Glomerular endothelial cell (primary cell): ENCODE measurements at regions not wholly inside any gene's neighbourhood (a gene's known extent, or its start where the extent isn't known, plus 50 kb on each side); places are given as distances from the start of the nearest gene placed in this dataset.
"Not testable (repeated sequence)": the region's sequence is repeated elsewhere in the genome, so short reads cannot be mapped to it uniquely, and the experiment has no call there.

ENCODE experiments used
- DNase-seq: peaks from one replicate; pipeline ENCODE4 v3.0.0-alpha.2; 2011; ENCODE audit warnings: low read depth, low spot score; ENCODE audit errors: extremely low read depth

DNA sequence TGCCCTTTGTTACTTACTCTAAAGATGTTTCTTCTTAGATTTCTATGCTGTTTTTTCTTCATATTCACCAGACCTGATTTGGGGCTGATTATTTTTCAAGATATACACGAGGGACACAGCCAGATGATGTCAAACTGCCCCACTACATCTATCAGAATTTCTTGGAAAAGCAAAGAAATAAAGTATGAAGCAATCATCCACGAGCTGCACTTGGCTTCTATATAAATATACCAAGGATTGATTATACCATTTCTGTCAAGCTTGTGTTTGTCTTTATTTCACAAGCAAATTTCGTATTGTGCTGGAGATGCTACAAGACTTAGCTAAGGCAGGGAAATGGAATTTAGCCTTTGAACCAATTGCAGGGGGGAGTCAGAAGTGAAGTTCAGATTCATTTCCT is 715.1 kb upstream of the NR2F2 start:
- no peak for DNase-seq

DNA sequence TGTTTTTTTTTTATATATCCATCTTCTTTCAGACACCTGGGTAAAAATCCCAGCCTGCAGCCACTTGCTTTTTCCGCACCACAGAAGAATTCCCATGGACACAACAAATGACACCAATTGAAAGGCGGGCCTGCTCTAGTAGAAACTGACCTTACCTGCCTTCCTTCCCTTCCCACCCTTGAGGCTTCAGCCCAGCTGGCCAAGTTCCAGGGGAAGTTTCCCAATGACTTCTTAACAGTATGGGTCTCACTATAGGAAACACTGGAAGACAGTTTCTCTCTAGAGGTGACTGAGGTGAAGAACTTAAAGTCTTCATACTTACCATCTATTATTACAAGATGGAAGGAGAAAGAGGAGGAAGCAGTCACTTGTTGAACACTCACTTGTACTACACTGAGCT is 714.2 kb upstream of the NR2F2 start:
- no peak for DNase-seq

DNA sequence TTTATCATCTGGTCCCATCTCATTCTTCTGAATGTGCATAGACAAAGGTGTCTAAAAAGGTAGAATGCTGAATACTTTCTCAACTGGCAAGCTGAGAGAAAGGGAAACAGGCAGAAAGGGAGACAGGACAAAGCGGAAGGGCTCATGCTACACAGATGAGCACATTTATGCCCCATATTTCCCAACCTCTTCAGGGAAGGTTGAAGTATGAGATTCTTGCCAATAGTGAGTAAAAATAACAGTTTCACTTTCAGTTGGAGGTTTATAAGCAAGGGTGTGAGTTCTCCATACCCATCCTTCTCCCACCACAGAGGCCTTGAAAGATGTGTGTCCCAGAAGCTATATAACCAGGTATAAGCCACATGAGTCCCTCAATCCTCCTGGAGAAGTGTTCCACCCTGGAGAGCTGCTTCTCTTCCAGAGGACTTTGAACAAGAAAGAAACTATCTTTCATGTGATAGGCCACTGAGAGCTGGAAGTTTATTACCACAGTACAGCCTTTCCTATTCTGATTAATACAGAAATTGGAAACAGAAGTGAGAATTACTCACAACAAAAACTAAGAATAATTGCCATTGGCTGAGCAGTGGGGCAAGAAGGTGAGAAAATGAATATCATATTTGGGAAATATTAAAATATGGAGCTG is 709.4 kb upstream of the NR2F2 start:
- no peak for DNase-seq

DNA sequence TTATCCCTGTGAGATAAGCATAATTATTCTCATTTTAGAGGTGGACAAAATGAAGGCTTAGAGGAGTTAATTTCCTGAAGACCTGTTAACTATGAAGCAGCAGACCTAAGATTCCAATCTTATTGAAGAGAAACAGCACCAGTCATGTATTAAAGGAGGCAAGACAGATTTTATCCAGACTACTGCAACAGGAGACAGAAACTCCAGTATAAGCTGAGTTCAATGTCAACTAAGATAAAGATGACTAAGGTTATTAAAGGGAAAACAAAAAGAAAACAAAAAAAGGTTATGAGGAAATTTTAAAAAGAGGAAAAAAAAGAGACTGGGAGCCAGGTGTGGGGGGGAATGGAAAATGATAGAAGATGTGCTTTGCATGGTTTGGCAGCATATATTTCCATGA is 707.7 kb upstream of the NR2F2 start:
- DNase-seq, result no peak

DNA sequence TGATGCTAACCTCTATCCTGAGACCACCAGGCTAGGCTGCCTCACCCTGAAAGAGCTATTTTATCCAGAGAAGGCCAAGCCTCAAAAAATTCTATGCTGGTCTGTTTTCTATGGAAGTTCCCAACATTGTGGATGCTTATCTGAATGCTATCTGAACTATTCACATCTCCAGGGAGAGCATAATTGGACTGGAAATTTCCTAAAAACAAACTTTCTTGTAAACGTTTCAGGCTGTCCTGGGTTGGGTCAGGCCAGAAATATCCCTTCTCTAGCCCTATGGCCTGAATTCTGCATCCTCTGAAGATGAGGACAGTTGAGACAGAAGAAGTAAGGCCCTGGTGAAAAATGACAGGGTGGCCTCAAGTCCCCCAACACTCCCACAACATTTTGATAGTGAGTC is 706.4 kb upstream of the NR2F2 start:
- no peak for DNase-seq

DNA sequence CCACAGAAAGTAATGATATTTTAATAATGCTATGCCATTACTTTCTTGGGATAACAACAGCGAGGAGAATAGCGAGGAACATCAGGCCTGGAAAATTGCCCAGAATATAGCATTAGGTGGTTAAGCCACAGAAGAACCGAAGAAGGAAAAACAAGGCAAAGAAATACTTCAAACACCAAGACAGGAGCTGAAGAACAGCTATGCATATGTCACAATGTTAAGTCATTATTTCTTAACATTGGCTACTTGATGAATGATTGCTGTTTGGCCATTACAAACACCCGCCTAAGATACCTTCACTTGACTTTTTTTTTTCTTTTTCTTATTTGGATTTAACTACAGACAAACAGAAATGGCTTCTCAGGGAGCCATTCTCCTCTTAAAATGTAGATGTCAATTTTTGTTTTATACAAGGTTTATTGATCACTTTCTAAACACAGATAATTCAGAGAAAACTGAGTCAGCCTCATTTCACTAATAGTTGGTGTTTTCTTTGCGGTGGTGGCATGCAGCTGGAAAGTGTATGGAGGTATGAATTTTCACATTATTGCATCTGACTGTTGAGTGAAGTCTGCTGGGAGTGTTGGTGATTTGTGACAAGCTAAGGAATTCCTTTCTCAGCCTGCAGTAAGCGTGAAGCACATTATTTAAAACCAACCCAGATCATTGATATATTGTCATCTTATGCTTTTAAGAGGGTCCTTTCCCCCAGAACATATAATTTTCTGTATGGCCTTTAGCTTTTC is 705.7 kb upstream of the NR2F2 start:
- no peak for DNase-seq

DNA sequence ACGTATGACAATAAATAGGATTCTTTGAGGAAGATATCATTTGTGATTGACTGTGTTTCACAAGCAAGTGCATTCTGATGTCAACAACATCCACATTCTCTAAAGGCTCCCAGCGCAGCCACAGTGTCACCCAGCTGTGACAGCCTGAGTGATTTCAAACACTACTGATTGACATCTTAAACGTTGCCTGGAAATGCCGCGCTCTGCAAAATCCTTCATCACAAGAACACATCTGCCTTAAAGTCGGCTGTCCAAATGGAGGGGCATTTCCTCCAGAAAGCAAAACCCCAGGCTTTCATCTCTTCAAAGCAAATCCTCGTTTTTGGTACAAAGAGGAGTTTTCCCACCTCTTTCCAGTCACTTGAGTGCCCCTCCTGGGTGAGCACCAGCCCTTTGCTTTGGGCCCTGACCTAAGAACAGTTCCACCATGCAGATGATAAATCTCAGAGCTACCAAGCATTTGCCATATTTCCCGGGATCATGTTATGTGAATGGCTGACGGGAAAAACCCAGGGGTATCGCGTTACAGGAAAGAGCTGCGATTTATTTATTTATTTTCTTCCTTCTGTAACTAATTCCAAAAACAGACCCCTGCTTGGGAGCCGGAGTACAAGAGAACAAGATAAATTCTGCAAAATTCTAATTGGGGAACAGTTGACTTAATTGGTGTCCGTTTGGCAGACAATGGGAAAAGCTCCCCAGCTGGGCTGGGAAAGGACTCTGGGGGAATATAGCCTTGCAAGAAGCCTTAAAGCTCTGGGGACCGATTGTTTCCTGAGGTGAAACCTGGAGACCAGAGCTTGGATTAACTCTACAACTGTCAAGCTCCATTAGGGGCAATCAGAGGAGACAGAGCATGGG is 703.8 kb upstream of the NR2F2 start:
- no peak for DNase-seq

DNA sequence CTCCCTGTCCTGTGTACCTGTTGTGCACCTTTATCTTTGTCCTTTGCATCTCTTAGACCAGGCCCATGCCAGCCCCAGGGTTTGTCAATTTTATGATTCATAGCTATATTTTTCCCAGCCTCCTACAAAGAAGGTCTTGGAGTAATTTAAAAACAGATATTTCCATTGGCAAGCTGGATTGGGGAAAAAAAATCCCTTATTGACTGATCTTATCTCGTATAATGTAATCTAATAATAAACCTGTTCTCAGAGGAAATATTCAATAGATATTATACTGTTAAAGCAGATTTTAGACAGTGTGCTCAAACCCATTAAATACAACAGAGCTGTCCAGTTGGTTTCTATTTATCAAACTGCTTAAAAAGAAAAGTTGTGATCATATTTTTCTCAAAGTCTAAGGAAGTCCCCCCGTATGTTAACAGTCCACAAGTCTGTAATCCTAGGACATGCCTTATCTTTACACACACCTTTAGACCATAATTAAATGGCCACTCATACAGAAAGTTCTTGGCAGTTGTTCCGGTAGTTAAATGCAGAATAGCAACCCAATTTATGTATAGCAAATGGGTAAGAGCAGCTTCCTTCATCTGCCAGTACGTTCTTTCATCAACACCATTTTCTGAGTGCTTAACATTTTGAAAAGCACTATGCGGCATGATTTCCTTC is 700.9 kb upstream of the NR2F2 start:
- DNase-seq, result no peak

DNA sequence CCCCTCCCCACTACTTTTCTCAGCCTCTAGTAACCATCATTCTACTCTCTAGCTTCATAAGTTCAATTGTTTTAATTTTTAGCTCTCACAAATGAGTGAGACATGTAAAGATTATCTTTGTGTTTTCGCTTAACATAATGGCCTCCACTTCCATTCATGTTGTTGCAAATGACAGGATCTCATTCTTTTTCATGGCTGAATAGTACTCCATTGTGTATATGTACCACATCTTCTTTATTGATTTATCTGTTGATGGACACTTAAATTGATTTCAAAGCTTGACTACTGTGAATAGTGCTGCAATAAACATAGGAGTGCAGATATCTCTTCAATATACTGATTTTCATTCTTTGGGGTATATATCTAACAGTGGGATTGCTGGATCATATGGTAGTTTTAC is 699.8 kb upstream of the NR2F2 start:
- no peak for DNase-seq

DNA sequence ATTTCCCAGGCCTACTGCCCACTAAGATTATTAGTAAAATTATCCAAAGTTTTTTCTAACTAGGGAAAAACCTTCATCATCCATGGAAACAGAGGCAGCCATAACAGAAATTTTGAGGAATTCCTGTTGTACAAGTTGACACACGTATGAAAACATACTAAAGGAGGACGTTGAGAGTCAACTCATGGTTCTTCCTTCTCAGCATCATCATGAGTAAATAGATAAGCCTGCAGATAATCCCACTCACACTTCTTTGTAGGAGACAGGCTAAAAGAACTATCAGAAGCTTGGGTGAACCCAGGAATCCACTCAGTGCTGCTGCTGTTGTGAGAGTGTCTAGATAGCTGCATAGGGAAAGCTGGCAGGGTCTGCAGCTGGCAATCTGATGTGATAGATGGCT is 694.8 kb upstream of the NR2F2 start:
- DNase-seq, result no peak

DNA sequence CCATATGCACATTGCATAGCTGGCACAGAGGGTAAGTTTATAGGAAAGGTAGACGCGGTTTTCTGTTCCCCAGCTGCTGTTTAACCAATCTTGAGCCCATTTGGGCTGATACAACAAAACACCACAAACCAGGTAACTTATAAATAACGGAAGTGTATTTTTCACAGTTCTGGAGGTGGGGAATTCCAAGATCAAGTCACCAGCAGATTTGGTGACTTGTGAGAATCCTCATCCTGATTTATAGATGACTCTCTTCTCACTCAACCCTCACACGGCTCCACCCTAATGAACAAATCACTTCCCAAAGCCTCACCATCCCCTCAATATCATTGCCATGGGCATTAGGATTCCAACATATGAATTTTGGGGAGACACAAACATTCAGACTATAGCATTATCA is 694.4 kb upstream of the NR2F2 start:
- no peak for DNase-seq

DNA sequence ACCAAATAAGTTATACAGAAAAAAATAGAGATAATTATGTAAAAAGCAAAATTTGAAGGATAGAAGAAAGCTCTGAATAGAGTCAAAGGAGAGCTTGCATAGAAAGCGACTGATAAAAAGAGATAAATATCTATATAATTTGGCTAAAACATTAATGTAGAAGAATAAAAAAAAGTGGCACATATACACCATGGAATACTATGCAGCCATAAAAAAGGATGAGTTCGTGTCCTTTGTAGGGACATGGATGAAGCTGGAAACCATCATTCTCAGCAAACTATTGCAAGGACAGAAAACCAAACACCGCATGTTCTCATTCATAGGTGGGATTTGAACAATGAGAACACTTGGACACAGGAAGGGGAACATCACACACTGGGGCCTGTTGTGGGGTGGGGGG is 693.3 kb upstream of the NR2F2 start:
- DNase-seq, result not testable (repeated sequence)

DNA sequence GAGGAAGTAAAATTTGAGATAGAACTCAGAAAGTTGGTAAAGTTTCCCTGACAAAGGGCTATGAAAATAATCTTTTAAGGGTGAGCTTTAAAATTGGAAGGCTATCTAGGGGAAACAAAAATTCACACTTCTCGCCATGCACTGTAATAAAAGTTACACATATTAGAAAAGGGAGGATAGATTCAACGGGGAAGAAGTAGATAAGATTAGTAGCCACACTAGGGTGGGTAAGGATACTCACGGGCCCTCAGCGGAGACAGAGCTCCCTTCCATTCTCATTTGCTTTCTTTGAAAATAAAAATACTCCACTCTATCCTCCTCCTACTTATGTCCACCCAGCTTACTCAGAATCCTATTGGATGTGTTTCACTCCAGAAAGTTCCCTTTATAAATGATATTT is 691.3 kb upstream of the NR2F2 start:
- no peak for DNase-seq

DNA sequence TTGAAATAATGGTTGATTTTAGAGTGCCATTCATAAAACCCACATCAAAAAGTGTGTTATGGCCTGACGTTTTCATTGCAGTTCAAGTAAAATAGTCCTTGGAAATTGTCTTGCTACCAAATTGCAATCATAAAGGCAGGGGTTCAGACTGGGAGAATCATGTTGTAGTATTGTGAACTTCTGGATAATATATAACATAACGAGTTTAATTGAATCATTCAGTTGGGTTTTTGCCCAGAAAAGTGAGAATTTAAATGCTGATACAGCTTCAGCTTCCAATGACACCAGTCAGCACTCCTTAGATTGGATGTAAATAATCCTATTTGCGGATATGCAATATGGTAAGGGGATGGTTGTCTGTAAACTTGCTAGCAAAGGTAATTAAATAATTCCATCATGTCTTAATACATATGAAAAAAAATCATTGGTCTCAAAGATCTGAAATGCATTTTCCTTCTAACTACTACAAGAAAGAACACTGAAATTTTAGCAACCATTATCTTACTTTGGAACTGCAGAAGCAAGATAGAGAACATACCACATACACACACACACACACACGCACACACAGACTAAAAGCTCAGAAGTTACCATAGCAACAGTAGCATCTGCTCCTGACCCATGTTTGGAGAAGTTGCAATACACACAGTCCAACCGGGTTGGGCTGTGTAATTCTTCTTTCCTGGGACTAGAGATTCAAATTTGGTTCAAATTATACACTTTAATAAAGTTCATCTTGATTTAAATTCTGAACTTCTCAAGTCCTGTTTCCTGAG is 686.2 kb upstream of the NR2F2 start:
- DNase-seq, result no peak

DNA sequence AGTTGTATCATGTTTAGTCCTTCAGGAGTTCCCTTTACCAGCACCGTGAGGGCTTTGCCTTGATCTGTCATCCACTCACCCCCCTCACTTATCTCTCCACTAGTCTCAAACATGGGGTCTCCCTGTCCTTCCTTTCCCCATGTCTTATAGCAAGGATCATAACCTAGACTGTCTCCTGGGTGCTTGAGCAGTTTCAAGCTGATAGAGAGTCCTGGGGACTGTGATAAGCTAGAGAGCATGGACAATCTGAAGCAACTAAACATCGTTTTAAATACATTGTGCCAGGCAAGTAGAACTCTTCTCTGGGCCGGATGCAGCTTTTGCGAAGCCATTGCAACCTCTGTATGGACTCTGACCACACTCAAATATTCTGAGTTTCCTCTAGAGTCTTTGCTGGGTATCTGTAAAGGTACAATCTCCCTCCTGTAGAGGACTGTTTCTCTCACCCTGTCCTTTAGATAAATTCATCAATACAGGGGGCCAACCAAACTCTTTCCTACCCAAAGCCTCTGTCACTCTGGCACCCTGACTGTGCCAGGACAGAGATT is 684.6 kb upstream of the NR2F2 start:
- no peak for DNase-seq

DNA sequence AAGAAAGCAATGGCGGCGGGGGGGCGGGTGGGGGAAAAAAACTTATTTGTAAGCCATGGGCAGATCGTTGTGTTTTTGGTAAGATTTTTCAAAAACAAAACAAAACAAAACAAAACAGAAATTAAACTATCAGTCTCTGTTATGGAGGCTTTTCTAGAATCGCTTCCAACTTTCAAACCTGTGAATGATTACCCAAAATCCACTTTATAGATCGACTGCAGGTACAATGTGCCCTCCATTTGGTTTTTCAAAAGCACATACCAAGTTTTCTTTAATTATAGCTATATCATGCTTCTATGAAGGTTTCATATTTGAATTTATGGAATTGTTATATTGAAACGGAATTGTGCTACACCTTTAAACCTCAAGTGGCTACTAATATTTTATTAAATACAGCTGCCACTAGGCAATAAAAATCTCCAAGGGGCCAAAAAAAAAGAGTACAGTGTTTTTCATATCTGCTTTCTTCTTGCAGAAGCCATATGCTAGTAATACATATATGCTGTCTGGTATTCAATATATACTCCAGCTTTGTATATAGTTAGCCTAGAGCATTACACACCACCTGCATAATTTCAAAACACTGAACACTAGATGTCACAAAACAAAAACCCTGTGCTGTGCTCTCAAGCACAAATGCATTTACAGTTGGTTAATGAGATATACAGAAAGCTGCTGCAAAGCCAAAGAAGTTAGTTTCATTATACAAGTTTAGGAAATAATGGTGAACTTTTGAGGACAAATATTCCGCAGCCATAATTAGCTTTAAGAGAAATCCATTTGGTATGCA is 683.8 kb upstream of the NR2F2 start:
- no peak for DNase-seq

DNA sequence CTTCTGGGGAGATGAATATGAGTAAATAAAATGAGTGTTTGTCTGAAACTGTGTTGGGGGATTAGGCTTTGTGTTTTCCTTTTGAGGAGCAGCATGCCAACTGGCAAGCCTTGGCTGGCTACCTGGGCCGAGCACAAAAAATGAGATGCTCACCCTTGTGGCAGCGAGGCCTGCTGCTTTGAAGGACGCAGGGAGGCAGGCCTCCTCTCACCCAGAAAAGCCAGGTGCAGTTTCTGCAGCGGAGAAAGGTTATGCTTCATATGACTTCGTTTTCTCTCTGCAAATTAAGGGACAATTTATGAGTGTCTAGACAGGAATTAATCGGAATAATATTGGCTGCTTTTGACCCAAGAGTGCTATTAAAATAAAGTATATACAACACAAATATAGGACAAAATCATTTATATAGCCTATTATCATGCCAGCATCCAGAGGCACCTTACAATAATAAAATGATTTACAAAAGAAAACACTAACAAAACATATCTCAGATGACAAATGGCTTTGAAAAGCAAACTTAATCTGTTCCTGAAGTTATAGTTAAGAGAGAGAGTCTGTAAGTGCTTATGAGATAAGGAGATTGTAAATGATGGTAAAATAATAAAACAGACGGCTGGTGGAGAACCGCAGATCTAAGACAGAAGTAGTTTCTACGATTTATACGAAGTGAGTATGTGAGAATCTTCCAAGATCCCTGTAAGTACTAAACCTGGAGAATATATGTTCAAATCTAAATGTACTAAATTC is 682.8 kb upstream of the NR2F2 start:
- DNase-seq, result no peak

DNA sequence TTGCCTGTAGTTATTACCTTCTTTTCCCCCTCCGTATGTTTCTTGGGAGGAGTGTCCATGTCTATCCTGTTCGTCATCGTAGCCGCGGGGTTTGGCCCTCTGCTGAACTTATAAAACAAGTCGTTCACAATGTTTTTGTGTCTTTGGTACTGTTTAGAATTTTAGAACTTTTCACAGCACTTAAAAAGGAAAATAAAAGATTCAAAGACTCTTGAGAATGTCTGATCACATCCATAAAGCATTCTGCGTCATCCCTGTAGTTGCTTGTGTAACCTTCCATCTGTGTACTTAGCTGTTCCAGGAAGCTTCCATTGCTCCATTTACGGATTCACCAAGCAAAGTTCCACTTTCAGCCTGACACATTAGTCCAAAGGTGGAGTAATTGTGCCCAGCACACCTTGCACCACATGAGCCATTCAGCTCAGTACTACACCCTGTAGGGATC is 677.1 kb upstream of the NR2F2 start:
- DNase-seq, result no peak
